ENCODE measurements at regions not wholly inside any gene's neighbourhood (a gene's known extent, or its start where the extent isn't known, plus 50 kb on each side); places are given as distances from the start of the nearest gene placed in this dataset.

DNA sequence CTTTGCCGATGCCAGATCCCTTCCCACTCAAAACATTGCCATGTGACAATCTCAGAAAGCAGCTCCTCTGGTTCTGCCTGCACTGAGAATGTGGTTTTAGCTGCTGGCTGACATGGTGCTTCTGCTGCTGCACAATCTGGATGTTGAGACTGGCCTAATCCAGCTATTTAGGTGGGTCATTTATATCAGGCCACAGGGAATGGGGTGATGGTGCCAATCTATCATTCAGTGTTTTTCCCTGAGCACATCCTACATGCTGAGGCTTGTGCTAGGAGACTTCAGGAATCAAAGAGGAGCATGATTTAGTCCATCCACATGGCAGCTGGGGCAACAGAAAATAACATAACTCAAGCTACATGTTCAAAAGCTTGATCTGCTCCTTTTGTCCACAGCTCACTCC, 144.7 kb downstream of the CYRIA start:
- no peak for TF ChIP-seq CTCF (IDR thresholded peaks at IDR 0.05; ENCODE audit: low read depth, low read length)
- no peak for TF ChIP-seq POLR2A (IDR thresholded peaks at IDR 0.05; ENCODE audit: extremely low read depth, insufficient read length)

All from NB4 (cell line).